Astrocyte (in vitro differentiated cells and primary cell): ENCODE measurements at regions not wholly inside any gene's neighbourhood (a gene's known extent, or its start where the extent isn't known, plus 50 kb on each side); places are given as distances from the start of the nearest gene placed in this dataset.

Source experiments
- EZH2 ChIP-seq: IDR thresholded peaks from 2 replicates; pipeline ENCODE4 v1.6.1; 2012; ENCODE audit warnings: mild to moderate bottlenecking, low read length, inconsistent platforms; ENCODE audit not compliant: insufficient read depth
- TF ChIP-seq, protein P1 (sequence below): IDR thresholded peaks from 2 replicates; pipeline ENCODE4 v1.5.1; 2011; ENCODE audit warnings: low read depth, mild to moderate bottlenecking, inconsistent platforms, low read length, moderate library complexity; ENCODE audit not compliant: insufficient read depth

DNA sequence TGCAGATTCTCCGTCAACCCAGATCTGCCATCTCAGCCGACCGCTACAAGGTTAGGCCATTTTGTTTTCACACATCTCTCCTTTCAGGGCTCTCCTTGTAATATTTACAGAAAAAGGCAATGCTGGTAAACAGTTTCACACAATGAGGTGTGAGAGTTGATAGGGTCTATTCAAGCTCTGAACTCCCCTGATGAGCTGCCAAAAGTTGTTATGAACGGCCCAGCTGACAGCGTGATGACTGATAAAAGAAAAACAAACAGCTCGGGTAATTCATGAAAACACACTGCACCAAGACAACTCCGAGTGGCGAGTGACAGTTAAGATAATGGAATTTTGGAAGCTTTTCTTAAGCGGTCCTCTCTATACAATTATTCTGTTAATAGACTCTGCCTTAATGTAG is 68.1 kb upstream of the IRX5 start:
- TF ChIP-seq, protein P1, sequence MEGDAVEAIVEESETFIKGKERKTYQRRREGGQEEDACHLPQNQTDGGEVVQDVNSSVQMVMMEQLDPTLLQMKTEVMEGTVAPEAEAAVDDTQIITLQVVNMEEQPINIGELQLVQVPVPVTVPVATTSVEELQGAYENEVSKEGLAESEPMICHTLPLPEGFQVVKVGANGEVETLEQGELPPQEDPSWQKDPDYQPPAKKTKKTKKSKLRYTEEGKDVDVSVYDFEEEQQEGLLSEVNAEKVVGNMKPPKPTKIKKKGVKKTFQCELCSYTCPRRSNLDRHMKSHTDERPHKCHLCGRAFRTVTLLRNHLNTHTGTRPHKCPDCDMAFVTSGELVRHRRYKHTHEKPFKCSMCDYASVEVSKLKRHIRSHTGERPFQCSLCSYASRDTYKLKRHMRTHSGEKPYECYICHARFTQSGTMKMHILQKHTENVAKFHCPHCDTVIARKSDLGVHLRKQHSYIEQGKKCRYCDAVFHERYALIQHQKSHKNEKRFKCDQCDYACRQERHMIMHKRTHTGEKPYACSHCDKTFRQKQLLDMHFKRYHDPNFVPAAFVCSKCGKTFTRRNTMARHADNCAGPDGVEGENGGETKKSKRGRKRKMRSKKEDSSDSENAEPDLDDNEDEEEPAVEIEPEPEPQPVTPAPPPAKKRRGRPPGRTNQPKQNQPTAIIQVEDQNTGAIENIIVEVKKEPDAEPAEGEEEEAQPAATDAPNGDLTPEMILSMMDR = no peak
- TF ChIP-seq EZH2 = no peak
